Ishikawa (cell line): ENCODE measurements at regions not wholly inside any gene's neighbourhood (a gene's known extent, or its start where the extent isn't known, plus 50 kb on each side); places are given as distances from the start of the nearest gene placed in this dataset.

Source experiments
- CREB1 ChIP-seq: IDR thresholded peaks from 2 replicates; pipeline ENCODE4 v1.6.1; 2012; ENCODE audit warnings: low read depth
- MAX ChIP-seq: IDR thresholded peaks from 2 replicates; pipeline ENCODE4 v1.6.1; 2012
- REST ChIP-seq: IDR thresholded peaks from 2 replicates; pipeline ENCODE4 v1.6.1; 2012; ENCODE audit warnings: low read depth, mild to moderate bottlenecking
- TF ChIP-seq, protein P1 (sequence below): IDR thresholded peaks from 2 replicates; pipeline ENCODE4 v1.6.1; 2012

DNA sequence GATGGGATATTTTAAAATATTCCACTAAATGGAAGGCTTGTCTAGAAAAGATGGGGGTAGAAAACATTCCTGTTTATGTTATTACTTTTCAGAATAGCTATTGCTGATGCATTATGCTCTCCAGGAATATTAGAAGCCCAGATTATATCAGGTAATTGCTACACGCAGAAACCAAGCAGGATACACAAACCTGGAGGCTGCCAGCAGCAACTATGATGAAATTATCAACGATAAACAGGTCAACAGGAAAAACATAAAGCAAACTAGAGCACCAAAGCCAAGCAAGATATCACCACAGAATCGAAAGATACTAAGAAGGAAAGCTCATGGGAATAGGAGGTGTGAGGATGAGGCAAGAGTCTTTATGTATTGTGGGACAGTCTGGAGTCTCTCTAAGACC lies 113.2 kb upstream of the SPATS2L start:
- TF ChIP-seq, protein P1, sequence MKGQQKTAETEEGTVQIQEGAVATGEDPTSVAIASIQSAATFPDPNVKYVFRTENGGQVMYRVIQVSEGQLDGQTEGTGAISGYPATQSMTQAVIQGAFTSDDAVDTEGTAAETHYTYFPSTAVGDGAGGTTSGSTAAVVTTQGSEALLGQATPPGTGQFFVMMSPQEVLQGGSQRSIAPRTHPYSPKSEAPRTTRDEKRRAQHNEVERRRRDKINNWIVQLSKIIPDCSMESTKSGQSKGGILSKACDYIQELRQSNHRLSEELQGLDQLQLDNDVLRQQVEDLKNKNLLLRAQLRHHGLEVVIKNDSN, result no peak
- no peak for TF ChIP-seq CREB1
- no peak for TF ChIP-seq MAX
- no peak for TF ChIP-seq REST
